GM12878 (cell line): ENCODE measurements at regions not wholly inside any gene's neighbourhood (a gene's known extent, or its start where the extent isn't known, plus 50 kb on each side); places are given as distances from the start of the nearest gene placed in this dataset.

ENCODE experiments used
- CHD4 ChIP-seq: fragments of 200-600 bp; sonication (generic); IDR thresholded peaks from 2 replicates; pipeline ENCODE4 v1.6.1; 2016; ENCODE audit warnings: mild to moderate bottlenecking
- CTCF ChIP-seq, 3 experiments: IDR thresholded peaks in 2 of 3; conservative IDR thresholded peaks in 1 of 3; 2 replicates each; pipeline ENCODE4 v1.5.1; 2011; ENCODE audit warnings: low read depth in 3 of 3, low read length in 3 of 3, mild to moderate bottlenecking in 3 of 3, control low read depth in 2 of 3, moderate library complexity in 2 of 3, inconsistent platforms in 1 of 3, mixed read lengths in 1 of 3; ENCODE audit not compliant: control insufficient read depth in 2 of 3, insufficient read depth in 1 of 3; ENCODE audit errors: extremely low read depth in 1 of 3
- FOXK2 ChIP-seq: fragments of 450-650 bp; IDR thresholded peaks from 2 replicates; pipeline ENCODE4 v1.6.1; 2017; ENCODE audit warnings: mild to moderate bottlenecking, moderate library complexity
- JUND ChIP-seq: IDR thresholded peaks from 2 replicates; pipeline ENCODE4 v1.6.1; 2012; ENCODE audit warnings: low read depth, mild to moderate bottlenecking, low read length, improper control_type of control experiment, moderate library complexity
- MXI1 ChIP-seq: fragments of 150-350 bp; IDR thresholded peaks from 2 replicates; pipeline ENCODE4 v1.6.1; 2011; ENCODE audit warnings: low read depth, mild to moderate bottlenecking, inconsistent platforms, low read length, improper control_type of control experiment
- MYC ChIP-seq: IDR thresholded peaks from 2 replicates; pipeline ENCODE4 v1.6.1; 2011; ENCODE audit warnings: mild to moderate bottlenecking, low read length, moderate library complexity, inconsistent platforms; ENCODE audit not compliant: insufficient read depth, insufficient replicate concordance, insufficient read length, severe bottlenecking
- POLR2A ChIP-seq: IDR thresholded peaks from 2 replicates; pipeline ENCODE4 v1.6.1; 2011; ENCODE audit warnings: low read depth, mild to moderate bottlenecking, low read length
- RFX5 ChIP-seq: IDR thresholded peaks from 2 replicates; pipeline ENCODE4 v1.6.1; 2011; ENCODE audit warnings: low read depth, low read length, improper control_type of control experiment
- STAT3 ChIP-seq: IDR thresholded peaks from 2 replicates; pipeline ENCODE4 v1.6.1; 2011; ENCODE audit warnings: low read depth, low read length, improper control_type of control experiment
- SUZ12 ChIP-seq: fragments of 200-600 bp; sonication (generic); IDR thresholded peaks from one replicate; pipeline ENCODE4 v1.6.1; 2018; ENCODE audit warnings: antibody characterized with exemption, mild to moderate bottlenecking; ENCODE audit not compliant: unreplicated experiment
- USF2 ChIP-seq: IDR thresholded peaks from 2 replicates; pipeline ENCODE4 v1.6.1; 2011; ENCODE audit warnings: low read depth, low read length, improper control_type of control experiment, borderline replicate concordance
- TF ChIP-seq, protein P1 (sequence below): fragments of 450-650 bp; conservative IDR thresholded peaks from 2 replicates; pipeline ENCODE4 v1.6.1; 2017; ENCODE audit warnings: mild to moderate bottlenecking, moderate library complexity

DNA sequence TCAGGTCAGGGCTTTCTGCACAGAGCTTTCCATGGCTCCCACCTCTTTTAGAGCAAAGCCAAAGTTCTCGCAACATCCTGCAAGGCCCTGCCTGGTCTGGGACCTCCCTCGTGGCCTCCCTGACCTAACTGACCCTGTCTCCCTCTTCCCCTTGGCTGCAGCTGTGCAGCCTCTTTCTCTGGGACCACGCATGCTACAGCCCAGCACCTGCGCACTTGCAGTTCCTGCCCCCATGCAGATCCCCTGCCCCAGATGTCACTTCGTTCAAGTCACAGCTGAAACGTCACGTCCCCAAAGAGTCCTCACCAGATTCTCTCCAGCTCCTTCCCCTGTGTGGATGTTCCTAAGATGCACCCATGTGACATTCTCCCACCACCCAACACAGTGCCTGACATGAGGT is 61.2 kb upstream of the ZNF716 start:
- TF ChIP-seq RFX5 (no peak), CTCF (IDR thresholded peaks at IDR 0.05 in 2 of 3, conservative IDR thresholded peaks at IDR 0.05 in 1 of 3; ENCODE audit: control insufficient read depth in 2 of 3, extremely low read depth in 1 of 3, insufficient read depth in 1 of 3, low read depth in 3 of 3, low read length in 3 of 3) (no peak), SUZ12 (no peak), CHD4 (no peak), JUND (no peak), STAT3 (no peak), MYC (no peak), FOXK2 (no peak), MXI1 (no peak), POLR2A (no peak), USF2 (no peak)
- TF ChIP-seq, protein P1, sequence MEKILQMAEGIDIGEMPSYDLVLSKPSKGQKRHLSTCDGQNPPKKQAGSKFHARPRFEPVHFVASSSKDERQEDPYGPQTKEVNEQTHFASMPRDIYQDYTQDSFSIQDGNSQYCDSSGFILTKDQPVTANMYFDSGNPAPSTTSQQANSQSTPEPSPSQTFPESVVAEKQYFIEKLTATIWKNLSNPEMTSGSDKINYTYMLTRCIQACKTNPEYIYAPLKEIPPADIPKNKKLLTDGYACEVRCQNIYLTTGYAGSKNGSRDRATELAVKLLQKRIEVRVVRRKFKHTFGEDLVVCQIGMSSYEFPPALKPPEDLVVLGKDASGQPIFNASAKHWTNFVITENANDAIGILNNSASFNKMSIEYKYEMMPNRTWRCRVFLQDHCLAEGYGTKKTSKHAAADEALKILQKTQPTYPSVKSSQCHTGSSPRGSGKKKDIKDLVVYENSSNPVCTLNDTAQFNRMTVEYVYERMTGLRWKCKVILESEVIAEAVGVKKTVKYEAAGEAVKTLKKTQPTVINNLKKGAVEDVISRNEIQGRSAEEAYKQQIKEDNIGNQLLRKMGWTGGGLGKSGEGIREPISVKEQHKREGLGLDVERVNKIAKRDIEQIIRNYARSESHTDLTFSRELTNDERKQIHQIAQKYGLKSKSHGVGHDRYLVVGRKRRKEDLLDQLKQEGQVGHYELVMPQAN = no peak
